ENCODE measurements at regions not wholly inside any gene's neighbourhood (a gene's known extent, or its start where the extent isn't known, plus 50 kb on each side); places are given as distances from the start of the nearest gene placed in this dataset.

- ChIA-PET CTCF (no interaction called here), POLR2A (no interaction called here)
- H3K4me1 ChIP-seq = no peaks in the 10 kb centered on the region
- no peak for TF ChIP-seq EHF (CRISPR knock-in tag; IDR thresholded peaks at IDR 0.05)
- TF ChIP-seq SMC3 (IDR thresholded peaks at IDR 0.05) = no peak
- no peak overlapping the region for H3K4me2 ChIP-seq
- H3K9me3 ChIP-seq = no peaks in the 10 kb centered on the region
- no peak overlapping the region for H3K27ac ChIP-seq
- no peak for ATAC-seq
- no peak for FAIRE-seq
- WGBS (ENCODE audit: missing lambda C conversion rate) = 36% methylated on average over 4 of the region's 4 CpGs
- H3K4me3 ChIP-seq = no peak overlapping the region
- no peak for DNase-seq (ENCODE audit: low read depth in 1 of 2, low spot score in 1 of 2)
These were observed 1183.6 kb downstream of the GATA3 start for GRCh38 chr10:9238041-9238440.

DNA sequence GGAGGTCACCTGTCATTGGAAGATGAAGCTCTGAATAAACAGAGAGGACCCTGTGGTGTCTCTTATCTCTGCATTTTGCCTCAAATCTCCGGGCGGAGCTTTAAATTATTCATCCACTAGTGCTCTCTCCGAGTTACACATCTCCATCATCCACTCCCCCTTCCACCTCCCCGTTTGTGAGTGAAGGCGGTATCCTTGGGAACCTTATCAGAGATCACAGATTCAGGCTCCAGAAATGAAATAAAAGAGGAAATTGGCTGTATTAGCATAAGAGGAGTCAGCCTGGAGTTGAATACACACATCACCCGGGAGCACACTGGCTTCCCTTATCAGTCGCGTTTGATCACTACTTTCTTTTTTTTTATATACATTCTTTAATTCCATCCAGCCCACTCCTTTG is 1184.8 kb downstream of the GATA3 start:
- no peak for TF ChIP-seq ZFP36 (IDR thresholded peaks at IDR 0.05; ENCODE audit: borderline replicate concordance, partially characterized antibody)
- no peak for TF ChIP-seq HDAC2 (IDR thresholded peaks at IDR 0.05)
- TF ChIP-seq HMGXB4 (CRISPR knock-in tag; IDR thresholded peaks at IDR 0.05; ENCODE audit: borderline replicate concordance) = no peak
- TF ChIP-seq RCOR1 (IDR thresholded peaks at IDR 0.05; ENCODE audit: low read depth, low read length) = no peak
- TF ChIP-seq RAD21 (conservative IDR thresholded peaks at IDR 0.05 in 1 of 2, IDR thresholded peaks at IDR 0.05 in 1 of 2) = no peak
- no peak for TF ChIP-seq CHD2 (IDR thresholded peaks at IDR 0.05; ENCODE audit: low read length, partially characterized antibody)
- no peak for TF ChIP-seq JUN (IDR thresholded peaks at IDR 0.05)
- TF ChIP-seq EHF (CRISPR knock-in tag; IDR thresholded peaks at IDR 0.05) = no peak
- TF ChIP-seq MAFK (IDR thresholded peaks at IDR 0.05; ENCODE audit: partially characterized antibody) = no peak
- no peak for TF ChIP-seq SMC3 (IDR thresholded peaks at IDR 0.05)
- ATAC-seq (no peak), DNase-seq (ENCODE audit: low read depth in 1 of 2, low spot score in 1 of 2) (no peak), FAIRE-seq (no peak)
- H3K4me1 ChIP-seq = no peaks in the 10 kb centered on the region
- POLR2A ChIA-PET = no interaction called here
- no peak overlapping the region for H3K4me3 ChIP-seq
- no peaks in the 10 kb centered on the region for H3K9me3 ChIP-seq
- H3K27ac ChIP-seq = no peak overlapping the region
- H3K4me2 ChIP-seq = no peak overlapping the region
- CTCF ChIA-PET = no interaction called here
- WGBS (ENCODE audit: missing lambda C conversion rate) = 40% methylated on average over 8 of the region's 8 CpGs

GRCh38 chr10:9243941-9244411 is 1189.5 kb downstream of the GATA3 start:
- CTCF ChIA-PET = interaction anchor here (1.1 kb wide), 1 partner anchor 34 kb away, joined by 3 read pairs; no protein-coding TSS in a partner anchor
- 30% methylated on average over 6 of the region's 6 CpGs for WGBS (ENCODE audit: missing lambda C conversion rate)
- H3K4me3 ChIP-seq = no peak overlapping the region
- DNase-seq (ENCODE audit: low read depth in 1 of 2, low spot score in 1 of 2) (no peak), ATAC-seq (no peak), FAIRE-seq (no peak)
- H3K4me1 ChIP-seq = no peaks in the 10 kb centered on the region
- H3K27ac ChIP-seq = no peak overlapping the region
- no peaks in the 10 kb centered on the region; the same call in 2 of the 3 replicates for H3K9me3 ChIP-seq
- POLR2A ChIA-PET = no interaction called here
- TF ChIP-seq POLR2A (IDR thresholded peaks at IDR 0.05; ENCODE audit: low read length) (no peak), MAZ (IDR thresholded peaks at IDR 0.05; ENCODE audit: borderline replicate concordance, low read depth, low read length) (no peak), E2F6 (IDR thresholded peaks at IDR 0.05; ENCODE audit: borderline replicate concordance, low read depth) (no peak), SREBF2 (IDR thresholded peaks at IDR 0.05) (no peak), NR3C1 (IDR thresholded peaks at IDR 0.05) (no peak), ESRRA (IDR thresholded peaks at IDR 0.05; ENCODE audit: borderline replicate concordance, low read length) (no peak), HMGXB4 (CRISPR knock-in tag; IDR thresholded peaks at IDR 0.05; ENCODE audit: borderline replicate concordance) (no peak), FOSL2 (IDR thresholded peaks at IDR 0.05) (no peak), FOSL2 (CRISPR knock-in tag; IDR thresholded peaks at IDR 0.05) (no peak), ZNF302 (CRISPR knock-in tag; IDR thresholded peaks at IDR 0.05) (no peak), GATA3 (IDR thresholded peaks at IDR 0.05; ENCODE audit: borderline replicate concordance) (no peak), HDAC2 (IDR thresholded peaks at IDR 0.05) (no peak), JUNB (IDR thresholded peaks at IDR 0.05) (no peak)
- TF ChIP-seq, protein P1, sequence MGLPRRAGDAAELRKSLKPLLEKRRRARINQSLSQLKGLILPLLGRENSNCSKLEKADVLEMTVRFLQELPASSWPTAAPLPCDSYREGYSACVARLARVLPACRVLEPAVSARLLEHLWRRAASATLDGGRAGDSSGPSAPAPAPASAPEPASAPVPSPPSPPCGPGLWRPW (IDR thresholded peaks at IDR 0.05) = no peak
- TF ChIP-seq, protein P2, sequence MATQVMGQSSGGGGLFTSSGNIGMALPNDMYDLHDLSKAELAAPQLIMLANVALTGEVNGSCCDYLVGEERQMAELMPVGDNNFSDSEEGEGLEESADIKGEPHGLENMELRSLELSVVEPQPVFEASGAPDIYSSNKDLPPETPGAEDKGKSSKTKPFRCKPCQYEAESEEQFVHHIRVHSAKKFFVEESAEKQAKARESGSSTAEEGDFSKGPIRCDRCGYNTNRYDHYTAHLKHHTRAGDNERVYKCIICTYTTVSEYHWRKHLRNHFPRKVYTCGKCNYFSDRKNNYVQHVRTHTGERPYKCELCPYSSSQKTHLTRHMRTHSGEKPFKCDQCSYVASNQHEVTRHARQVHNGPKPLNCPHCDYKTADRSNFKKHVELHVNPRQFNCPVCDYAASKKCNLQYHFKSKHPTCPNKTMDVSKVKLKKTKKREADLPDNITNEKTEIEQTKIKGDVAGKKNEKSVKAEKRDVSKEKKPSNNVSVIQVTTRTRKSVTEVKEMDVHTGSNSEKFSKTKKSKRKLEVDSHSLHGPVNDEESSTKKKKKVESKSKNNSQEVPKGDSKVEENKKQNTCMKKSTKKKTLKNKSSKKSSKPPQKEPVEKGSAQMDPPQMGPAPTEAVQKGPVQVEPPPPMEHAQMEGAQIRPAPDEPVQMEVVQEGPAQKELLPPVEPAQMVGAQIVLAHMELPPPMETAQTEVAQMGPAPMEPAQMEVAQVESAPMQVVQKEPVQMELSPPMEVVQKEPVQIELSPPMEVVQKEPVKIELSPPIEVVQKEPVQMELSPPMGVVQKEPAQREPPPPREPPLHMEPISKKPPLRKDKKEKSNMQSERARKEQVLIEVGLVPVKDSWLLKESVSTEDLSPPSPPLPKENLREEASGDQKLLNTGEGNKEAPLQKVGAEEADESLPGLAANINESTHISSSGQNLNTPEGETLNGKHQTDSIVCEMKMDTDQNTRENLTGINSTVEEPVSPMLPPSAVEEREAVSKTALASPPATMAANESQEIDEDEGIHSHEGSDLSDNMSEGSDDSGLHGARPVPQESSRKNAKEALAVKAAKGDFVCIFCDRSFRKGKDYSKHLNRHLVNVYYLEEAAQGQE (IDR thresholded peaks at IDR 0.05) = no peak
- no peak overlapping the region for H3K4me2 ChIP-seq
